H1 (cell line): ENCODE measurements at regions not wholly inside any gene's neighbourhood (a gene's known extent, or its start where the extent isn't known, plus 50 kb on each side); places are given as distances from the start of the nearest gene placed in this dataset.

Experiments
- BCL11A ChIP-seq, 2 experiments: IDR thresholded peaks; one replicate each; pipeline ENCODE4 v1.6.1; 2011; ENCODE audit warnings: low read depth in 2 of 2, low read length in 2 of 2, mild to moderate bottlenecking in 2 of 2
- CHD1 ChIP-seq: IDR thresholded peaks from 2 replicates; pipeline ENCODE4 v1.6.1; 2012; ENCODE audit warnings: low read depth, low read length, improper control_type of control experiment
- EZH2 ChIP-seq: fragments of 200-600 bp; sonication (generic); IDR thresholded peaks from 2 replicates; pipeline ENCODE4 v1.7.1; 2012; ENCODE audit warnings: low read depth, mild to moderate bottlenecking, moderate library complexity, low read length, inconsistent platforms; ENCODE audit not compliant: severe bottlenecking
- TF ChIP-seq, protein P1 (sequence below): IDR thresholded peaks from 2 replicates; pipeline ENCODE4 v1.6.1; 2011; ENCODE audit warnings: low read length, improper control_type of control experiment

DNA sequence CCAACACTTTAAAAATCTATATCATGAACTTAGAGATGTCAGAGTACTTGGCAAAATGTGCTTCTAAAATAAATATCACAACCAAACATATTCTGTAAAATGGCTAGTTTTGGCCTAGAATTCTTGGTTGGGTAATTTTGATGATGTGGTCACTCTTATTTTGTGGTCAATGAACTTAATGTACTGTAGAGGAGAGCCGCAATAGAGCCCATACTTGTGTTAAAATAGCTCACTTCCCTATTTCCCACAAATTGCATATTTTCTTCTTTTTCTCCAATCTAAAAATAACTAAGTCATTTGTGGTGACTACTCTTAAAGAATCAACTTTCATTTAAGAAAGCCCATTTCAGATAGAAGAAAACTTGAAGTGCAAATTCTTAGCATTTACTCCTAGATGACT is 619.4 kb downstream of the CCER1 start (continued):
- no peak for TF ChIP-seq EZH2
- TF ChIP-seq BCL11A (IDR thresholded peaks at IDR 0.05; ENCODE audit: low read depth in 2 of 2, low read length in 2 of 2), result no peak
- no peak for TF ChIP-seq CHD1
- TF ChIP-seq, protein P1, sequence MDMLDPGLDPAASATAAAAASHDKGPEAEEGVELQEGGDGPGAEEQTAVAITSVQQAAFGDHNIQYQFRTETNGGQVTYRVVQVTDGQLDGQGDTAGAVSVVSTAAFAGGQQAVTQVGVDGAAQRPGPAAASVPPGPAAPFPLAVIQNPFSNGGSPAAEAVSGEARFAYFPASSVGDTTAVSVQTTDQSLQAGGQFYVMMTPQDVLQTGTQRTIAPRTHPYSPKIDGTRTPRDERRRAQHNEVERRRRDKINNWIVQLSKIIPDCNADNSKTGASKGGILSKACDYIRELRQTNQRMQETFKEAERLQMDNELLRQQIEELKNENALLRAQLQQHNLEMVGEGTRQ, result no peak
